ENCODE measurements at regions not wholly inside any gene's neighbourhood (a gene's known extent, or its start where the extent isn't known, plus 50 kb on each side); places are given as distances from the start of the nearest gene placed in this dataset.
"Not testable (repeated sequence)": the region's sequence is repeated elsewhere in the genome, so short reads cannot be mapped to it uniquely, and the experiment has no call there.

DNA sequence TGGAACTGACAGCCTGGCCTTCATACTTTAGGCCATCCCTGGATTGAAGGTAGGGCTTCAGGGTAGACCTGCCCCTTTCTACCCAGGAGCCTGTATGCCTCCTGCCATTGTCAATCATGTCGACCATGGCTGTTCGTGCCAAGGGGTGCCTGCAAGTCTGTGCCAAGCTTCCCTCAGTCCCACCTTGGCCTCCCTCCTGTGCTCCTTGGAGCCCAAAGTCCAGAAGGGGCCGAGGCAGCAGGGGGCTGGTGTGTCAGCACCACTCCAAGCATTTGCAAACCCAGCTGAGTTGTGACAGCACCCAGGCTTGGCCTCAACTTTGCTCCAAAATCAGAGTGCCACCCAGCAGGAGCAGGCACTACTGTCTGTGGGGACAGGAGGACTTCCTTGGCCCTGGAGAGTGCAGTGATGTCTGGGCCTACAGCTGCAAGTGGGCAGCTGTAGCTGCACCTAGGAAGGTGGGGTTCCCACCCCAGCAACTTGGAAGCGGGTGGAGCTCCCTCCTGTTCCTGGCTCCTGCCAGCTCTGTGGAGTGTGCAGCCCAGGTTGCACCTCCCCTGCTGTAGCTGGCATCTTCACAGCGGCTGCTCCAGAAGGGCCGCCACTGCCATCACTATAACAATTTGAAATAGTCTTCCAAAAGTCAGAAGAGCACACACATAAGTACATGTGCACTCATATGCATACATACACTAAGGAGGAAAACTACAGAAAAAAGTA, 1719.3 kb downstream of the HACE1 start:
- no peak overlapping the region for H3K4me3 Mint-ChIP-seq
- H3K27me3 Mint-ChIP-seq: no peaks in the 10 kb centered on the region
- ChIA-PET POLR2A (no interaction called here), CTCF (no interaction called here)
- no peak for DNase-seq
- H3K9me3 Mint-ChIP-seq: no peaks in the 10 kb centered on the region
- no peaks in the 10 kb centered on the region for H3K36me3 Mint-ChIP-seq (ENCODE audit: low read depth)
- H3K27ac Mint-ChIP-seq: no peak overlapping the region
- no peaks in the 10 kb centered on the region for H3K4me1 Mint-ChIP-seq

DNA sequence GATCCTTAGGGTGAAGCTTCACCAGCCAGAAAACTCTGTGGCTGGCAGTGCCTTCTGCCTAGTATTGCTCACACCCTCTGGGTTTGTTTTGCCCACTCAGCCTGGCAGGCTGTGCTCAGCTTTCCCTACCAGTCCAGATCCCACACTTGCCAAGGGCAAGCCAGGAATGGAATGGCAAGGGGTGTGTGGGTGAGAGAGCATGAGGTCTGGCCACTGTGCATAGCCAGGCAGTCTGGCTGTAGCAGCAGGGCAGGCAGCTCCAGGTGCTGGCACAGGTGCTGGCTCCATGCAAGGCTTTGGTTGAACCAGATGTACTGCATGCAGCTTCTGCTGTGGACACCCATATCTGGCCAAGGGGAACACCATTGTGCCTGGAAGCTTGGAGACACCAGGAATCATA, 1720.3 kb downstream of the HACE1 start:
- ChIA-PET POLR2A (no interaction called here), CTCF (no interaction called here)
- Mint-ChIP-seq H3K4me1 (no peaks in the 10 kb centered on the region), H3K27ac (no peak overlapping the region), H3K36me3 (ENCODE audit: low read depth) (no peaks in the 10 kb centered on the region), H3K9me3 (no peaks in the 10 kb centered on the region), H3K4me3 (no peak overlapping the region), H3K27me3 (no peaks in the 10 kb centered on the region)
- no peak for DNase-seq

DNA sequence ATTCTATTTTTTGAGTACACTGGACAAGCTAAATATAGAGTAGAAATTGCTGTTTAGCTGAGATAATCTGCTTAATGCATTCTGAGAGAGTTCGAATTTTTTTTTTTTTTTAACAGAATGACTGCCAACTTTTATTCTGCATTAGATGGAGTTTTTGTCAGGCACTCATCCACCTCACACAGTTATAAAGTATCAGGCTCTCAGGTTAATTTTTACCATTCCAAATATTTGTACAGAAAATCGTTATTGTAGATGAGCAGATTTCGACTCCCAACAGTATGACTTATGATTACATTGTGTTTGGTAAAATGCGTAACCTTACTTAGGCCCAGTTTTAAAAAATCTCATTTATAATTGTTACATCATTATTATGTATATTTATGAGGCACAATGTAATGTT, 1731.0 kb downstream of the GRIK2 start:
- DNase-seq: no peak
- Mint-ChIP-seq H3K4me1 (no peaks in the 10 kb centered on the region), H3K27me3 (no peaks in the 10 kb centered on the region), H3K4me3 (no peak overlapping the region), H3K27ac (no peak overlapping the region), H3K36me3 (ENCODE audit: low read depth) (no peaks in the 10 kb centered on the region), H3K9me3 (no peaks in the 10 kb centered on the region)
- ChIA-PET POLR2A (no interaction called here), CTCF (no interaction called here)

DNA sequence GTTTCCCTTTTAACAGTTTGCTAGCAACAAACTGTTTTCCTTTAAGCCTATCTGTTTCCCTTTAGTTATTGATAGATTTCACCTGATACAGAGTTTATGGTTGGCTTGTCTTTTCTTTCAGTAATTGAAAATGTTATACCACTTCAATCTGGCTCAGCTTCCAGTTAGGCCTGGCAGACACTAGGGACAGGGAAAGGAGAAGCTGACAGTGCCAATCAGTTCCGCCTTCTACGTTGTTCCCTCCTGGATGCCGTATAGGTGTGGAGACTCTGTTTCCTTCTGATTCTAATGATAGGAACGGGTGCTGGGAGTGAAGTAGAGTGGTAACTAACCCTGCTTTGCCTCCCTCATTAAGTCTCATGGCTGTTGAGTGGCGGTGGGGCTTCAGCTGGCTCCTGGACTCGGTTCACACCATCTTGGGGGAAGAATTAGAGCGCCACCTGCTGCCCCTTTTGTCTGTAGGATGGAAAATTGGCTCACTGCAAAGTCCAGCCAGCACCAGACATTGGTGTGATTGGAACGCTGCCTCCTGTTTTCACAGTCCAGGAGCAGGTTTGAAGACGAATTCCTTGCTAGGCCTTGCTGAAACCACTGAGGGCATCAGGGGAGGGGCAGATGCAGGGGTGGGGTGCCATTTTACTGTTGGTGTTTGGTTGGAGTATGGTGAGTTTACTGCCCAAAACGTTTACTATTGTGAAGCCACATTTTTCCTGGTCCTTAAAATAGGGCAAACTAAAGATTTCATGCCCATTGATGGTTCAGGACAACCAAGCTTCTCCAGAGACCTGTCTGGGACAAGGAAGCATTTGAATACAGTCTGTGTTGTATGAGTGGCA, 1729.5 kb downstream of the GRIK2 start:
- H3K27ac Mint-ChIP-seq: no peak overlapping the region
- POLR2A ChIA-PET: no interaction called here
- no peak overlapping the region for H3K4me3 Mint-ChIP-seq
- no peaks in the 10 kb centered on the region for H3K27me3 Mint-ChIP-seq
- H3K36me3 Mint-ChIP-seq (ENCODE audit: low read depth): no peaks in the 10 kb centered on the region
- DNase-seq: no peak
- no peaks in the 10 kb centered on the region for H3K9me3 Mint-ChIP-seq
- CTCF ChIA-PET: no interaction called here
- H3K4me1 Mint-ChIP-seq: no peaks in the 10 kb centered on the region

DNA sequence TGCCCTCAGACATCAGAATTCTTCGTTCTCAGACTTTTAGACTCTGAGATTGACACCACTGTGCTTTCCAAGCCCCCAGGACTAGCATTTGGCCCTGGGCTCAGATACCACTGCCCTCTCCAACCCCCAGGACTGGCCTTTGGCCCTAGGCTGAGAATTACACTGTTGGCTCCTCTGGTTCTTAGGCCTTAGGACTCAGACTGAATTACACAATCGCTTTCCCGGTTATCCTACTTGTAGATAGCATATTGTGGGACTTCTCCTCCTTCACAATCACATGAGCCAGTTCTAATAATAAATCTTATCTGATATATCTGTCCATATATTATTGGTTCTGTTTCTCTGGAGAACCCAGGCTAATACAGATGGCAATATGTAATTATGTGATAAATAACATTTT, 1725.5 kb downstream of the GRIK2 start:
- POLR2A ChIA-PET: no interaction called here
- no peak for DNase-seq
- Mint-ChIP-seq H3K4me1 (no peaks in the 10 kb centered on the region), H3K27ac (no peak overlapping the region), H3K27me3 (no peaks in the 10 kb centered on the region), H3K36me3 (ENCODE audit: low read depth) (no peaks in the 10 kb centered on the region), H3K4me3 (no peak overlapping the region), H3K9me3 (peaks cover 2% of the 10 kb centered on the region)
- CTCF ChIA-PET: no interaction called here

DNA sequence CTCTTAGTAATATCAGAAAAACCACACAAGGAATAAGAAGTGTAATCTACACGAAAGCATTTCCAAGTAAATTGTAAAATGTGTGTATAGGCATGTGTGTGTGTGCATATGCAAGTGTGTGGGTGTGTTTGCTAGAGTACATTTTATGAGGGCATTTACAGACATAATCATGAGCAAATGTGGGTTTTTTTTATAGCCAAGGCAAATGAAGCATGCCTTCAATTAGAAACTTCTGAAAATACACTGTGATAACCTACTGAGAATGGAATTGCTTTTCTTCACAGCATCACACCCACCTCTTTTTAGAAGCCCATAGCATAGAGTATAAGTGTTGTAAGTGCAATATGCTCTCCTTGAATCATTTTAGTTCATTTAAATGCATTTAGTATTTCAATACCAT, 1721.1 kb downstream of the GRIK2 start:
- H3K27ac Mint-ChIP-seq: no peak overlapping the region
- no peaks in the 10 kb centered on the region for H3K36me3 Mint-ChIP-seq (ENCODE audit: low read depth)
- ChIA-PET CTCF (no interaction called here), POLR2A (no interaction called here)
- H3K4me3 Mint-ChIP-seq: no peak overlapping the region
- no peaks in the 10 kb centered on the region for H3K27me3 Mint-ChIP-seq
- H3K9me3 Mint-ChIP-seq: peaks cover 2% of the 10 kb centered on the region
- DNase-seq: no peak
- H3K4me1 Mint-ChIP-seq: no peaks in the 10 kb centered on the region

DNA sequence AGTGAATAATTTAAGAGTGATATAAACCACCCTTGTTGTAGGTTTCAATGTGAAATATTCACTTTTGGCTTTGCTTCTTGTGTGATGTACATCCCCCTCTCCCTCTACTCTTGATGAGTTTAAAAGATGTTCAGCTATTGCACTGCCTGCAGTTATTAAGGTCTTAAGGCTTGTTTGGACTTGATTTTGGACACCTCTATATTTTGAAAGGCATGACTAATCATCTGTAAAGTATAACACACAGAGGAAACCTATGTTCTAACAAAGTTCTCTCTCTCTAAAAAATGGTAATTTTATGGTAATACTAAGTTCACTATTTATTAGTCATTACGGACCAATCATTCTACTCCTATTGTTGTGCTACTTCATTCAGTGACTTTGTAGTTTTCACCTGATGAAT, 1719.9 kb downstream of the GRIK2 start:
- Mint-ChIP-seq H3K4me3 (no peak overlapping the region), H3K9me3 (peaks cover 2% of the 10 kb centered on the region), H3K27me3 (no peaks in the 10 kb centered on the region), H3K27ac (no peak overlapping the region), H3K36me3 (ENCODE audit: low read depth) (no peaks in the 10 kb centered on the region), H3K4me1 (no peaks in the 10 kb centered on the region)
- DNase-seq: no peak
- ChIA-PET POLR2A (no interaction called here), CTCF (no interaction called here)

DNA sequence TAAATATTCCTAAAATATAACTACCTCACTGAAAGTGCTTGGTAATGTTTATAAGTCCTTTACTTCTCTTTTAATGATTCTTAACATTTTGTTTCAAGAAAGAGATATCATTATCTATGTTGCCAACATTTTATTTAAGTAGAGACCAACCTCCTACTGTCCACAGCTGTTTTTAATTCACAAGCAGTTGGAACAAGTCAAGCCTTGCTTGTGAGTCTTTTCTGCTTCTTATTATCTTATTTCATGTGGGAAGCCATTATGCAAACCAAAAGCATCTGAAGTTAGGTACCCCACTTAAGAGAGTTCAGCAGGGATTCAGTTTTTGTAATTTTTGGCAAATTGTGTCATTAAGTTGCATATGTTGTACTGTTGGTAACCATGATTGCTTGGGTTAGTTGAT, 1714.5 kb downstream of the GRIK2 start:
- Mint-ChIP-seq H3K27me3 (no peaks in the 10 kb centered on the region), H3K9me3 (no peaks in the 10 kb centered on the region), H3K36me3 (ENCODE audit: low read depth) (no peaks in the 10 kb centered on the region), H3K27ac (no peak overlapping the region), H3K4me3 (no peak overlapping the region), H3K4me1 (no peaks in the 10 kb centered on the region)
- DNase-seq: no peak
- CTCF ChIA-PET: no interaction called here
- POLR2A ChIA-PET: no interaction called here

DNA sequence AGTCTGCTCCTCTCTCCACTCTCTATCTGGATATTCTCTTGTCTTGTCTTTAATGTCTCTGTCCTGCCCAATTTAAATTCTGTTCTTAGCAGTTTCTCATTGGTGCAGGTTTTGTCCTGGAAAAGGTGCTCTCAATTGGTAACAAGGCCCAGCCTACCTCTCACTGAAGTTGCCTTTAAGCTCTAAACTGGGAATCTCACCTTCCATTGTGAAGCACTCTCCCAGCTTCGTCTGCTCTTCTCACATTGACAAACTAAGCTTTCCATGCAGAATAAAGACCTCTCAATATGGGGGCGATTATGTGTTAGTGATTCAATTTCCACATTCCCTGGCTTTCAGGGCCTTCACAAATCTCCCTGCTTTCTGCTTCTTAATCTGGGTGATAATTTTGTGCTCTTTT, 1712.2 kb downstream of the GRIK2 start:
- DNase-seq: no peak
- H3K4me1 Mint-ChIP-seq: no peaks in the 10 kb centered on the region
- ChIA-PET POLR2A (no interaction called here), CTCF (no interaction called here)
- H3K4me3 Mint-ChIP-seq: no peak overlapping the region
- H3K9me3 Mint-ChIP-seq: no peaks in the 10 kb centered on the region
- H3K36me3 Mint-ChIP-seq (ENCODE audit: low read depth): no peaks in the 10 kb centered on the region
- H3K27me3 Mint-ChIP-seq: no peaks in the 10 kb centered on the region
- no peak overlapping the region for H3K27ac Mint-ChIP-seq

DNA sequence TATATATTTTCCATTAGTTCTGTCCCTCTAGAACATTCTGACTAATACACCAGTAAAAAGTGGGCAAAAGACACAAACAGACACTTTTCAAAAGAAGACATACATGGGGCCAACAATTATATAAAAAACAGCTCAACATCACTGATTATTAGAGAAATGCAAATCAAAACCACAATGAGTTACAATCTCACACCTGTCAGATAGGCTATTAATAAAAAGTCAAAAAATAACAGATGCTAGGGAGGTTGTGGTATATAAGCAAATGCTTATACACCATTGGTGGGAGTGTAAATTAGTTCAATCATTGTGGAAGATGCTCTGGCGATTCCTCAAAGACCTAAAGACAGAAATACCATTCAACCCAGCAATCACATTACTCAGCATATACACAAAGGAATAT, 1707.8 kb downstream of the GRIK2 start:
- Mint-ChIP-seq H3K27ac (no peak overlapping the region), H3K36me3 (ENCODE audit: low read depth) (no peaks in the 10 kb centered on the region), H3K4me1 (no peaks in the 10 kb centered on the region), H3K27me3 (no peaks in the 10 kb centered on the region), H3K4me3 (no peak overlapping the region), H3K9me3 (peaks cover 7% of the 10 kb centered on the region)
- POLR2A ChIA-PET: no interaction called here
- CTCF ChIA-PET: no interaction called here
- no peak for DNase-seq

DNA sequence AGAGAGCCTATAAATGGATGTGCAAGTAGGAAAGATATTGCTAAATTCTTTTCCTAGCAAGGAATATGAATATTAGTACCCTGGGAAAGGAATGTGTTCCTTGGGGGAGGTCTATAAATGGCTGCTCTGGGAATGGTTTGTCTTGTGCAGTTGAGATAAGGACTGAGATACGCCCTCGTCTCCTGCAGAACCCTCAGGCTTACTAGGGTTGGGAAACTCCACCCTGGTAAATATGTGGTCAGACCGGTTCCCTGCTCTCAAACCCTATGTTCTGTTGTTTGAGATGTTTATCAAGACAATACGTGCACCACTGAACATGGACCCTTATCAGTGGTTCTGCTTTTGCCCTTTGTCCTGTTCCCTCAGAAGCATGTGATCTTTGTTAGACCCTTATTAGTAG, 1698.9 kb downstream of the GRIK2 start:
- DNase-seq; H3K9me3 Mint-ChIP-seq; CTCF ChIA-PET; H3K4me3 Mint-ChIP-seq; H3K27ac Mint-ChIP-seq; H3K36me3 Mint-ChIP-seq (ENCODE audit: low read depth); POLR2A ChIA-PET; H3K4me1 Mint-ChIP-seq; H3K27me3 Mint-ChIP-seq: not testable (repeated sequence)

DNA sequence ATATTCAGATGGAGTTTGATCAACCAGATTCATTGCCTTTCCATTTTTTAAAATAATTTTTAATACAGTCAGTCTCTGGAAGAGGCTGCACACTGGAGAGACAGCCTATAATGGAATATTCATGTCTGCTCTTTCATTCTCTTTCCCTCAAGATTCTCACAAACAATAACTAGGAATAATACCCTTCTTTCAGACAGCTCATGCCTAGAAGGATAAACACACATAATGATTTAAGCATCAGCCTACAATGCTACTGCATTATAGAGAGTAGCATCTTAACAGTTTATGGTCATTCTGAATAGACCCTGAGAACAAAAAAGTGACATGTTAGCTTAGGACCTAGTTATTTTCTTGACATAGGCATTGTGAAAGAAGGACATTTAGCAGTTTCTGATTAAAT, 1692.3 kb downstream of the GRIK2 start:
- H3K27ac Mint-ChIP-seq: no peak overlapping the region
- H3K9me3 Mint-ChIP-seq: no peaks in the 10 kb centered on the region
- H3K27me3 Mint-ChIP-seq: no peaks in the 10 kb centered on the region
- no peak overlapping the region for H3K4me3 Mint-ChIP-seq
- ChIA-PET CTCF (no interaction called here), POLR2A (no interaction called here)
- no peaks in the 10 kb centered on the region for H3K36me3 Mint-ChIP-seq (ENCODE audit: low read depth)
- DNase-seq: no peak
- no peaks in the 10 kb centered on the region for H3K4me1 Mint-ChIP-seq

DNA sequence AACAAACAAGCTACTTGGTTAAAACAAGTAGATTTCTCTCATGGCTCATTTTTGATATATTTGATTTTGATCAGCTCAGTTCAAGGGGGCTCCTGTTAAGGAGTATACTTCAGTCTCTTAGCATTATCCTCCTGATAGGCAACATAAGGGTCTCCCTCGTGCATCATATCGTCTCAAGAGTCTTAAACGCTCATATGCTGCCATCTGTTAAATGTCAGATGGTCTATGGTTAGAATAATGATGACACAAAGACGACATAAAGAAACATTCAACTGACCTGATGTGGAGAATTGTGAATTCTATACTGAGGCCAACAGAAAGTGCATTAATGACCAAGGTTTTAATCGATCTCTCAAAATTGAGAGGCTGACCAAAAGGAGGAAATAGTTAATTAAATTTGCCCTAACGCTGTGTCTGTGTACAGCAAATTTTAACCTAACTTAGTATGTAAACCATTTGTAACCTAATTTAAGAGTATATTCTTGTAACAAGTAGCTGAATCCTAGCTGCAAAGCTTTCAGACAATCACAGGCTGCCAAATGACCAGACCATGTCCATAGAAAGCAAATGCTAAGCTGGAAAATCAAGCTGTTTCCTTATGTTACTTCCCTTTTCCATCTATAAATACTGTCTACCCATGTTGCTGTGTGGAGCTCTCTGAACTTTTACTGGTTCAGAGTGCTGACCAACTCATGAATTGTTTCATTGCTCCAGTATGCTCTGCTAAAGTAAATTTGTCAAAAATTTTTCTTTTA, 1688.5 kb downstream of the GRIK2 start:
- Mint-ChIP-seq H3K27ac (no peak overlapping the region), H3K27me3 (no peaks in the 10 kb centered on the region), H3K4me1 (no peaks in the 10 kb centered on the region), H3K9me3 (peaks cover 9% of the 10 kb centered on the region), H3K36me3 (ENCODE audit: low read depth) (no peaks in the 10 kb centered on the region), H3K4me3 (no peak overlapping the region)
- POLR2A ChIA-PET: no interaction called here
- CTCF ChIA-PET: no interaction called here
- no peak for DNase-seq

DNA sequence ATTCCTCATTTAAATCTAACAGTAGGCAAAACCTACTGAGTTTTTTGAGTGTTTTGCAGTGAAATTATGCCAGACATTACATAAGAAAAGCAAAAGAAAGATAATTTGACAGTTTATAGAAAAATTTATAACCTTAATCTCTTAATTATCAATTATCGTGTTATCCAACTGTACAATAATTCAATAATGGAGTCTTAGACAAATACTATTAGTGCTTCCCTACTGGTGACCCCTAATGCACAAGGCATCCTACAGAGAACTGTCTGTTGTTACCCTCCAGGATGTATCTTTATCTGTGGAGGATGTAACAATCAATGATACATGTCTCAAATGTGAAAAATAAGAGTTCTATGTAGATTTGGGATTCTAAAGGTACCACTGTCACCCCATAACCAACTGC, 1687.6 kb downstream of the GRIK2 start:
- peaks cover 9% of the 10 kb centered on the region for H3K9me3 Mint-ChIP-seq
- H3K4me3 Mint-ChIP-seq: no peak overlapping the region
- no peaks in the 10 kb centered on the region for H3K36me3 Mint-ChIP-seq (ENCODE audit: low read depth)
- no peaks in the 10 kb centered on the region for H3K27me3 Mint-ChIP-seq
- CTCF ChIA-PET: no interaction called here
- no peak for DNase-seq
- H3K27ac Mint-ChIP-seq: no peak overlapping the region
- H3K4me1 Mint-ChIP-seq: no peaks in the 10 kb centered on the region
- POLR2A ChIA-PET: no interaction called here

All from activated CD4-positive, alpha-beta memory T cell treated with anti-CD3 and anti-CD28 coated beads, Interleukin-2, amount 10 ng/mL, durations not matched to agents 7 days and 5 days (primary cell).